UCSD-AML1 (cell line): ENCODE measurements at regions not wholly inside any gene's neighbourhood (a gene's known extent, or its start where the extent isn't known, plus 50 kb on each side); places are given as distances from the start of the nearest gene placed in this dataset.

Experiments
- DNase-seq: peaks from one replicate; lab custom pipeline; 2025; ENCODE audit not compliant: unreplicated experiment; lab: John Stamatoyannopoulos, UW

GRCh38 chr16:52055381-52055780, 491.6 kb downstream of the TOX3 start:
- no peak for DNase-seq

GRCh38 chr16:52054326-52054725, 492.6 kb downstream of the TOX3 start:
- DNase-seq, result no peak

- DNase-seq, result no peak
Observed at GRCh38 chr16:52052818-52053217, 494.1 kb downstream of the TOX3 start.

GRCh38 chr16:52051414-52052172, 495.4 kb downstream of the TOX3 start:
- DNase-seq, result no peak

GRCh38 chr16:52050418-52050817, 496.5 kb downstream of the TOX3 start:
- no peak for DNase-seq

GRCh38 chr16:52035436-52035835, 511.5 kb downstream of the TOX3 start:
- no peak for DNase-seq

GRCh38 chr16:52034830-52035229, 512.1 kb downstream of the TOX3 start:
- DNase-seq, result no peak

GRCh38 chr16:52033992-52034391, 513.0 kb downstream of the TOX3 start:
- no peak for DNase-seq

GRCh38 chr16:52022980-52023379, 524.0 kb downstream of the TOX3 start:
- no peak for DNase-seq

- no peak for DNase-seq
Observed at GRCh38 chr16:52022177-52022576, 524.8 kb downstream of the TOX3 start.

GRCh38 chr16:52016387-52016786, 530.6 kb downstream of the TOX3 start:
- DNase-seq, result no peak

GRCh38 chr16:52005551-52005950, 541.4 kb downstream of the TOX3 start:
- no peak for DNase-seq

GRCh38 chr16:52004343-52004742, 542.6 kb downstream of the TOX3 start:
- no peak for DNase-seq

- DNase-seq, result no peak
Observed at GRCh38 chr16:52002026-52002425, 544.9 kb downstream of the TOX3 start.

GRCh38 chr16:51996516-51996915, 550.4 kb downstream of the TOX3 start:
- DNase-seq, result no peak

- DNase-seq, result no peak
Observed at GRCh38 chr16:51994597-51994996, 552.3 kb downstream of the TOX3 start.

GRCh38 chr16:51989637-51990230, 557.2 kb downstream of the TOX3 start:
- no peak for DNase-seq

GRCh38 chr16:51988977-51989376, 558.0 kb downstream of the TOX3 start:
- no peak for DNase-seq

GRCh38 chr16:51987519-51987918, 559.4 kb downstream of the TOX3 start:
- no peak for DNase-seq

- DNase-seq, result no peak
Observed at GRCh38 chr16:51986717-51987116, 560.2 kb downstream of the TOX3 start.

- no peak for DNase-seq
Observed at GRCh38 chr16:51986301-51986700, 560.6 kb downstream of the TOX3 start.

- DNase-seq, result no peak
Observed at GRCh38 chr16:51985126-51985525, 561.8 kb downstream of the TOX3 start.

- DNase-seq, result no peak
Observed at GRCh38 chr16:51984395-51984794, 562.5 kb downstream of the TOX3 start.
